Osteoblast (primary cell): ENCODE measurements at regions not wholly inside any gene's neighbourhood (a gene's known extent, or its start where the extent isn't known, plus 50 kb on each side); places are given as distances from the start of the nearest gene placed in this dataset.

Source experiments
- DNase-seq: peaks from one replicate; pipeline ENCODE4 v3.0.0; 2011; ENCODE audit warnings: low spot score, mixed read lengths; ENCODE audit not compliant: insufficient read length; ENCODE audit errors: missing footprints
- H2AFZ ChIP-seq: 2 replicates; pipeline ENCODE4 v1.6.0; 2011; ENCODE audit warnings: mild to moderate bottlenecking, low read length
- H3K27ac ChIP-seq: 2 replicates; pipeline ENCODE4 v1.5.1; 2011; ENCODE audit warnings: mild to moderate bottlenecking, low read depth, low read length, moderate library complexity
- H3K27me3 ChIP-seq: 2 replicates; pipeline ENCODE4 v1.6.0; 2012; ENCODE audit warnings: mild to moderate bottlenecking, control low read depth, inconsistent platforms, low read length, moderate library complexity; ENCODE audit not compliant: insufficient read depth
- H3K36me3 ChIP-seq: 2 replicates; pipeline ENCODE4 v1.5.1; 2011; ENCODE audit warnings: mild to moderate bottlenecking, low read length, control low read depth, moderate library complexity; ENCODE audit not compliant: insufficient read depth
- H3K4me1 ChIP-seq: 2 replicates; pipeline ENCODE4 v1.5.1; 2011; ENCODE audit warnings: mild to moderate bottlenecking, low read length, control low read depth, moderate library complexity; ENCODE audit not compliant: insufficient read depth
- H3K4me2 ChIP-seq: 2 replicates; pipeline ENCODE4 v1.6.0; 2011; ENCODE audit warnings: mild to moderate bottlenecking, low read length; ENCODE audit not compliant: insufficient read depth
- H3K4me3 ChIP-seq: fragments of 200-600 bp; sonication (generic); 3 replicates; pipeline ENCODE4 v1.5.1; 2012; ENCODE audit warnings: mild to moderate bottlenecking, low read length, inconsistent platforms; ENCODE audit not compliant: insufficient read depth
- H3K79me2 ChIP-seq: 2 replicates; pipeline ENCODE4 v1.6.0; 2012; ENCODE audit warnings: mild to moderate bottlenecking, low read length, control low read depth, inconsistent platforms; ENCODE audit not compliant: insufficient read depth
- H3K9me3 ChIP-seq: 2 replicates; pipeline ENCODE4 v1.5.1; 2011; ENCODE audit warnings: low read depth, low read length, control low read depth
- H4K20me1 ChIP-seq: 2 replicates; pipeline ENCODE4 v1.6.0; 2012; ENCODE audit warnings: mild to moderate bottlenecking, low read length, control low read depth; ENCODE audit not compliant: insufficient read depth
- CTCF ChIP-seq: IDR thresholded peaks from 2 replicates; pipeline ENCODE4 v1.5.1; 2011; ENCODE audit warnings: mild to moderate bottlenecking, low read depth, low read length, moderate library complexity; ENCODE audit errors: extremely low read depth

- no peak overlapping the region for H3K4me3 ChIP-seq
- no peaks in the 10 kb centered on the region for H4K20me1 ChIP-seq
- no peak for DNase-seq
- no peak overlapping the region for H3K27ac ChIP-seq
- H2AFZ ChIP-seq, result no peak overlapping the region
- peaks cover 11% of the 10 kb centered on the region for H3K4me1 ChIP-seq
- no peaks in the 10 kb centered on the region for H3K9me3 ChIP-seq
- no peak for TF ChIP-seq CTCF
- no peaks in the 10 kb centered on the region for H3K27me3 ChIP-seq
- H3K79me2 ChIP-seq, result no peaks in the 10 kb centered on the region
- no peak overlapping the region for H3K4me2 ChIP-seq
- H3K36me3 ChIP-seq, result no peaks in the 10 kb centered on the region
Measured at GRCh38 chr15:70284438-70285214, 186.9 kb upstream of the TLE3 start.

- no peaks in the 10 kb centered on the region for H3K79me2 ChIP-seq
- H3K27me3 ChIP-seq, result no peaks in the 10 kb centered on the region
- no peaks in the 10 kb centered on the region for H3K9me3 ChIP-seq
- no peak for DNase-seq
- H4K20me1 ChIP-seq, result no peaks in the 10 kb centered on the region
- H3K27ac ChIP-seq, result no peak overlapping the region
- H2AFZ ChIP-seq, result no peak overlapping the region
- H3K4me3 ChIP-seq, result no peak overlapping the region
- no peak for TF ChIP-seq CTCF
- H3K4me2 ChIP-seq, result no peak overlapping the region
- H3K36me3 ChIP-seq, result no peaks in the 10 kb centered on the region
- H3K4me1 ChIP-seq, result peaks cover 11% of the 10 kb centered on the region
Measured at GRCh38 chr15:70283511-70283910, 185.8 kb upstream of the TLE3 start.

- DNase-seq, result peak; percentile 90
- no peaks in the 10 kb centered on the region for H3K79me2 ChIP-seq
- TF ChIP-seq CTCF, result no peak
- H3K4me2 ChIP-seq, result no peak overlapping the region
- H3K27ac ChIP-seq, result no peak overlapping the region
- no peak overlapping the region for H3K4me3 ChIP-seq
- H2AFZ ChIP-seq, result no peak overlapping the region
- H4K20me1 ChIP-seq, result no peaks in the 10 kb centered on the region
- no peaks in the 10 kb centered on the region for H3K27me3 ChIP-seq
- no peaks in the 10 kb centered on the region for H3K36me3 ChIP-seq
- no peaks in the 10 kb centered on the region for H3K9me3 ChIP-seq
- H3K4me1 ChIP-seq, result peaks cover 11% of the 10 kb centered on the region
Measured at GRCh38 chr15:70281811-70282307, 184.1 kb upstream of the TLE3 start.

- no peak for TF ChIP-seq CTCF
- Histone ChIP-seq H3K4me1 (peaks cover 11% of the 10 kb centered on the region), H3K27ac (no peak overlapping the region), H3K36me3 (no peaks in the 10 kb centered on the region), H2AFZ (no peak overlapping the region), H3K27me3 (no peaks in the 10 kb centered on the region), H3K4me2 (no peak overlapping the region), H3K79me2 (no peaks in the 10 kb centered on the region), H3K4me3 (no peak overlapping the region), H4K20me1 (no peaks in the 10 kb centered on the region), H3K9me3 (no peaks in the 10 kb centered on the region)
- no peak for DNase-seq
Measured at GRCh38 chr15:70281261-70281810, 183.6 kb upstream of the TLE3 start.
